ENCODE measurements at regions not wholly inside any gene's neighbourhood (a gene's known extent, or its start where the extent isn't known, plus 50 kb on each side); places are given as distances from the start of the nearest gene placed in this dataset.
"Not testable (repeated sequence)": the region's sequence is repeated elsewhere in the genome, so short reads cannot be mapped to it uniquely, and the experiment has no call there.

DNA sequence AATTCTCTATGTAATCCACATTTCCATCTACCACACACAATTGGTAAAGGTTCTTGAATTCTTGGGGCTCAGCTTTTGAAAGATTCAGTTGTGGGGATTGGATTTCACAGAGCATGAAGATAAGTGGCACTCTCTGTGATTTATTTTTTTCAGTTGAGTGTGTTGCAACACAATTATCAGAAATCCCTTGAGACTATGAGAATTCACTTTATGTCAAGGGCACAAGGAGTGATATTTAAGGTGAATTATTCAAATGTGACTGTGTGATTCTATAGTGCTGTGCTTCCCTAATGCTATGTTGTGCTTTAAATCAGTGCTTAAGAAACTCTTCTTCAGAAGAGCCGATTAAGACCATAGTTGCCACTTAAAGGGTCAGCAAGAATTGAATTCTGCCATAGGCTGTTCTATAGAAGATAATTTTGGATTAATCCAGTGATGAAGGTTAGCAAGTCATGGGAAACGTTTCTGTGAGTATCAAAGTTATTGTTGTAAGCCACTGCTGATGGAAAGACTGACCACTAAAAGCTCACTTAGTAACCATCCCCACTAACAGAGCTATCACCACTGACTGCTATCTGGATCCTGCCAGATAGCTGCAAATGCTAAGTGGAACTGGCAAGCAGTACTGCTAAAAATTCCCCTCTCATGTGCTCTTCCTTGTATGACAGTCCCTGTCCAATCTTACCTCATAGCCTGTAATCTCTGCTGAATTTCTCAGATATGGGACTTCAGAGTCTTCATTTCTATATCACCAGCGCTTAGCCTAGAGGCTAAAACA, 134.0 kb upstream of the SEMA3D start:
- no peak for DNase-seq (ENCODE audit: low spot score)

DNA sequence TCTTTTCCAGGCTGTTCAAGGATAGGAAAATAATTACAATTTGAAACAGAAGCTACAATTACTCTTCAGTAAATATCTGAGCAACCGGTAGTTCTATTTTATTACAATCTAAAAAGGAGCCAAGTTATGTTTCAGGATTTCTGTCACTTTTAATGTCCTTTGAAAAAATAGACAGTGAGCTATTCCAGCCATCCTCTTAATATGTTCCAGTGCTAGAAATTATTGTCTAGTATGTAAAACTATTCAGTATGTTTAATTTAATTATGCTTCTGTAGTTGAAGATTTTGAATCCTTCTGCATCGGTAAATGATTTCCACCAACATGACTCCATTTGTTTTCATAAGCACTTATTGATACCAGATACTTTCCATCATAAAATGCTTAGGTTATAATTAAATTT, 129.6 kb upstream of the SEMA3D start:
- DNase-seq (ENCODE audit: low spot score) = no peak

DNA sequence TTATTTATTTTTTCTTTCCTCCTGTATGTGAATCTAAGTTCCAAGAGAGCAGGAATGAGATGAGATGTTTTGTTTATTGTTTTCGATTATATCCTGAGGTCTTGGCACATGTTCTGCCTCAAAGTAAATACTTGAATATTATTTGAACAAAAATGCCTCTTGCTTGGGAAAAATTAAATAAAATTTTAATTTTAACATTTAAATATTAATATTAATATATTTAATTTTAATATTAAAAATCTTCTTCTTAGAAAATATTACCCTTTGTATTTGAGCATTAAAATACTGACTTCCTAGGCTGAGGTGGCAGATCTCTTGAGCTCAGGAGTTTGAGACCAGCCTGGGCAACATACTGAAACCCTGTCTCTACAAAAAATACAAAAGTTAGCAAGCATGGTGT, 123.4 kb upstream of the SEMA3D start:
- DNase-seq (ENCODE audit: low spot score) = no peak

DNA sequence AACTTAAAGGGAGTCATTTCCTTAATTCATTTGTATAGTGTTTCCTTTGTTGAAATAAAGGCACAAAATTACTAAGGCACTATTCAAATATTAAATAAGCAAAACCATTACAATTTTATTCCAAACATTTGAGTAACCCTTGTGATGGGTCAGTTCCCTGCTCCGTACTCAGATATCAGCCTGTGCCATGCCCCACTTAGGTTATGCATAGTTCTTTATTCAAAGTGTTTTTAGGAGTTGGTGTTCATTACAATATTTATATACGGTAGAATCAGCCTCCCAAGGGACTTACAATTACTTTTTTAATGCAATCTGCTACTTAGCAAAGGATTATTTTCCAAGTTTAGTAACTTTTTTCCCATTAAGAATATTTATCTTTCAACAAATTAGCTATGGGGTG, 119.3 kb upstream of the SEMA3D start:
- DNase-seq (ENCODE audit: low spot score) = no peak

DNA sequence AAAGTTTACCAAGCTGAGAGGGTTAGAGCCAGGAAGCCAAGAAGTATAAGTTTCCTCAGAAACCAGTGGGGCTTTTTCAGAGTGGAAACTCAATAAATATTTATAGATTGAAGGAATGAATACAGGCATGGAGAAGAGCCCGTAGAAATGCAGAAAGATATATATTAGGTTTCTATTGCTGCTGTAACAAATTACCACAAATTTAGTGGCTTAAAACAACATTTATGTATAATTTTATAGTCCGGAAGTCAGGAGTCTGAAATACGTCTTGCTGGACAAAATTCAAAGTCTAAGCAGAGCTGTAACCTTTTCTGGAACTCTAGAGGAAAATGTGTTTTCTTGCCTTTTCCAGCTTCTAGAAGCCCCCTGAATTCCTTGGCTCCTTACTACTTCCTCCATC, 107.3 kb upstream of the SEMA3D start:
- DNase-seq (ENCODE audit: low spot score) = no peak

DNA sequence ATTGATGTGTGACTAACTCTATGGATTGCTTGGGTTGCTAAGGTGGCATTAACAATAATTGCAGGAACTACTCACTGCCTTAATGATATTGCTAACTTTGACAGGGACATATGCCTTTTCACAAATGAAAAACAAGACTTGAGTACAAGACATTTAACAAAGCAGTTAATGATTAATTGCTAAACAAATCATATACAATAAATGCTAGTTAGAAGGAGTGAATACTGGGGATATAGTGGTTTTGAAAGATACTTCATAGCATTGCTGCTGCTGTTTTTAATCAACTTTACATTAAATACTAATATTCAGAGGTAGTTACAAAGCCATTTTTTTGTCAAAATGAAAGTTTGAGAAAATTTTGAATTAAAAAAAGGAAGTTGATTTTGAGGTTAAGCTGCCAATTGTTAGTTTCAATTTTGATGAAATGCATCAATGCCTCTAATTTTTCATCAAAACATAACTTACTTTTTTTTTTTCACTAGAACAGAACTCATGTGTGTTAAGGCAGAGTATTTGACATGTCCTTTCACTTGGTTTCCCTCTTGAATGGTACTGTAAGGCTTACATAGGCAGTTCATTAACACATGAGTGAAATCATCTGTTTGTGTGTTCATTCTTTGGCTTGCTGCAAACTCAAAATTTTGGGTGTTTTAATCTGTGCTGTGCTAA, 106.2 kb upstream of the SEMA3D start:
- DNase-seq (ENCODE audit: low spot score) = no peak

DNA sequence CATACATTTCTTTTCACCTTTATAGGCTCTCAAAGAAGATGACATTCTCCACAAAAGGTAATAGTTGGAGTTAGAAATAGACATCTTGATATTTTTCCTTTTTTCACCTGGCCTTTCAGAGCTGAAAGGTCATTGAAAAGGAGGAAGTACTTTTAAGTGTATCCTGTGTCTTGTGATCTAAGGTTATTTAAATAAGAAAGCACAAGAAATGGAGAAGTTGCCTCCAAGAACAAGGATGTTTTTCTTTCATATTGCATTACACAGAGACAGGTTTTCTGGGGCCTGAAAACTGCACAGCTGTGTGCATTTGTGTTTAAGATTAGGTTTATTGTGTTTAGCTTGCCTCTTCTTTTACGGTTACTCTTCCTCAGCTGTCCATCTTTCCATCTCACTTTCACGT, 103.4 kb upstream of the SEMA3D start:
- no peak for DNase-seq (ENCODE audit: low spot score)

DNA sequence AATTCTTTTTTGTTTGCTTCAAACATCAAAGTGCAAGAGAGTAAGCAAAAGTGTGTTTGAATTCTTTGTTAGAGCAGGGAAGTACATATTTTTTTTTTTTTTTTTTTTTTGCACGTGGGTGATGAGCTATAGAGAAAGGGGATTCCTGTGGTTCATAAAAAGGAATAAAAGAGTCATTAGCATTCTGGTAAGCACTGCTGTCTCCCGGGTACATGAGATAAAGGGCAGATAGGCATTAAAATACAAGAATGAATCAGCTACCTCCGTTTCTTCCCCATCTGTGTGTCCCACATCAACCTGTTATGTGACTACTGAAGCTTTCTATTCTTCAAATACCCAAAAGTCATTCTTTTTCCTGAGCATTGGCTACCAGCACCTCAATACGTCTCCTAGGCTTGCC, 102.4 kb upstream of the SEMA3D start:
- no peak for DNase-seq (ENCODE audit: low spot score)

DNA sequence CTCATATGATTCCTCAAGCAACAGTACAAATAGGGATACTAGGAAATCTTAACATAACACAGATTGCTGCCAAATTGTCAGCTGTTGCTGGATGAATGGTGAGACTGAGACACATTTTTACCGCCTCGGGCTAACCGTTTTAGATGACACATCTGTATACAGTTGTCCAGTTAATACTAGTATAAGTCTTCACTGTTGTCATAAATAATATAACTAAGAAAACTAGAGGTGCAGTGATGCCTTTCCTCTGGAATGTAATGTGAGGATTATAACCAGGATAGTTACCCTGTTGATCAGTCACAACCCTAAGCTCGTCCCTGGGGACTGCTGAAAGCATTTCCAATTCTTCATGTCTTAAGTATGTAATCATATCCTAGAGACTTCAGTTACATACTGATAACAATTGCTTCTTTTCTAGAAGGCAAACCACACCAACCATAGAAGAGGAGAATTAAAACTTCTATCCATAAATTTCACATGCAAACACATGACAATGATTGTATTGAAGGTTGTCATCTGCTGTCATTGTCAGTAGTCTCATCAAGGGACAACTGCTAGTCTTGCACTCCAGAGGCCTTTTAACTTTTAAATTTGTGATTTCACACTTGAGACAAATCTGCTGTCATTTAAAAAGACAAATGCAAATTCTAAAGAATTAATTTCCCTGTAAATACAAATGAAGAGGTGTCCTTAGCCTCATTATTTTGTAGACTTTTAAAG, 100.4 kb upstream of the SEMA3D start:
- no peak for DNase-seq (ENCODE audit: low spot score)

DNA sequence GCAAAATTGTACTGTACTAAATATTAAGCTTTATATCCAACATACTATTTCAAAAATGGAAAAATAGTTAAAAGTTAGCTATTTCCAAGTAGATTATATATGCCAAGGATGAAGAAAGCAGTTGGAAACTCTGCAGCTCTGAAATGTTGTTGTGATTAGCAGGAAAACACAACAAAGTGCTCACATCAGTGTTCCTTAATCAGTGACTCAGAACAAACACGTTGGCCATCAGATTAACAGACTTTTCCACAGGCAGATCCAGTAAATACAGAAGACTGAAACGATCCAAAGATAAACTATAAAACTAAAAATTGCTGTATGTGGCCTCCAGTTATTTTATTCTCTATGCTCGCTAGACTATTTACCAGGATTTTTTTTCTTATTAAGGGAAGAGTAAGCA, 99.6 kb upstream of the SEMA3D start:
- no peak for DNase-seq (ENCODE audit: low spot score)

DNA sequence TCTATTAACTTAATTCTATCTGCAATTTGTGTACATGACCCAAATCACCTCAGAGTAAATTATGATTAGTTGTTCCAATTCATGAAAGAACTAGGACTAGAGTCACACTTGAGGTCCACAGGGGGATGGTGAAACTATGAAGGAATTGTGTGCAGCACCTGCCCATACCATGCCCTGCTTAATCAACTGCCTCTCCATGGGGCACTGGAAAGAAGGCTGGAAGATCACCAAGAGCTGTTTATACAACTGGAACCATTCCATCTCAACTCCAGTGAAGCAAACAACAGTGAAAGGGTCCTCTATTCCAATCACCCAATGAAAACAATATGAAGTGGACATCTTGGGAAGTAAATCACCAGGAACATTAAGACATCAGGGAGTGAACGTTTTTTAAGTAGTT, 98.7 kb upstream of the SEMA3D start:
- DNase-seq (ENCODE audit: low spot score) = no peak

DNA sequence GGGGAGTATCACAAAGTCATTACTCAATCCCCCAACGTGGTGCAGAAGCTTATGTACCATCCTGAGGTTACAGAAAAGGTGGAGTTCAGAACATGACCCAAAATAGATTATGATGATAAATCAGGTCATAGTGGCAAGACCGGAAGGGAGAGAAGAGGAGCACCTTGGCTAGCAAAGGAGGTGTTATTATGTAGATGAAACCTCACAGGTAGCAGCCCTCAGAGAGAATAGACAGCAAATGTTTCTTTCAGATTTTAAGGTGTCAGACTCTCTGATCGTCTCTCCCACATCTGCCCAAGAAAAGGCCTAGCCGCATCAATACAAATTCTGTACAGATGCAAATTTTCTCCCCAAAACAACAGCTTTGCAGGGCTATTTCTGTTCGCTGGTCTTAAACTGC, 88.3 kb upstream of the SEMA3D start:
- no peak for DNase-seq (ENCODE audit: low spot score)

DNA sequence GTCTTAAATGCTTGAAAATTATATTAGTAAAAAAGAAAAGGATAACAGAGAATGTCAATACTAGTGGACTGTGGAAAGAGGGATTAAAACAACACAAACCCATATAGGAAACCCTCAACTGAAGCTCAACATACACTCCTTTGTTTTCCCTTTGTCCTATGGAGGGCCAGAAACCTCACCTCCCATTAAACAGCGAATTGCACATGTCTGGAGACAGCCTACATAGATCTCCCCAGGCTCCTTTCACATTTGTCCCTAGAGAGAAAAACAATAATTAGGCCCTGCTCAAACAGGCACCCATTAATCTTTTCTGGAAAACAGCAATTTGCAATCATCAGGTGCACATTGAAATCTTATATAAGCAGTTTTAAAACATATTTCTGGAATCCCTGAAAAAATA, 87.6 kb upstream of the SEMA3D start:
- no peak for DNase-seq (ENCODE audit: low spot score)

DNA sequence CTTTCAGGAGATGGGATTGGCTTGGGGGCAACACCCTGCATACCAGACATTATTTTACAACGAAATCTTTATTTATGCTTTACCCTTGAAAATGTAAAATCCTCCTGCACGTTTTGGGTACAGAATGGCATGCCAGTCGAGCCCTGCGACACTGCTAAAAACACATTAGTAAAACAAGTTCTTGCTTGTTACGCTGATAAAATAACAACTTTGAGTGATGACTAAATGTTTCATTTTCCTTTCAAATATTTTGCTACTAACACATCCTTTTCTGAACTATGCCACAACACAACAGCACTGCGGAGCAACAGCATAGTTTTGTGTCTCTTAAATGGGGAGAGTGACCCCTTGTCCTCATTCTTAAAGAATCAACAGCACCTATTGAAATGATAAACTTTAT, 76.0 kb upstream of the SEMA3D start:
- DNase-seq (ENCODE audit: low spot score) = no peak

DNA sequence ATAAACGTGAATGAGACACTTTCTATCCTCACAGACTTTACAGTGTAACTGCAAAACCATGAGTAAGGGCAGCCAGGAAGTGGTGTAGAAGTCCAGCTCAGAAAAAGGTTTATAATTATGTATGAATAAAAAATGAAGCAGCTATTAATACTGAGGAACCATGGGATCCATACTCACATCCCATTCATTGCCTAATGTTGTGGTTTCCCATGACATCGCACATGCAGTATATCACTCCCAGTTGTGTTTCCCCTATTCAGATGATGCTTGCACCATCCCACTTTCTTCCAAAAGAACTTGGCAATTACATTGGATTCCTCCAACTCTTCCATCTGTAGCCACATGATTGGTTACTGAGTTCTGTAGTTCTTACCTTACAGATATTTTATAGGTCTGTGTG, 74.5 kb upstream of the SEMA3D start:
- DNase-seq (ENCODE audit: low spot score) = no peak

DNA sequence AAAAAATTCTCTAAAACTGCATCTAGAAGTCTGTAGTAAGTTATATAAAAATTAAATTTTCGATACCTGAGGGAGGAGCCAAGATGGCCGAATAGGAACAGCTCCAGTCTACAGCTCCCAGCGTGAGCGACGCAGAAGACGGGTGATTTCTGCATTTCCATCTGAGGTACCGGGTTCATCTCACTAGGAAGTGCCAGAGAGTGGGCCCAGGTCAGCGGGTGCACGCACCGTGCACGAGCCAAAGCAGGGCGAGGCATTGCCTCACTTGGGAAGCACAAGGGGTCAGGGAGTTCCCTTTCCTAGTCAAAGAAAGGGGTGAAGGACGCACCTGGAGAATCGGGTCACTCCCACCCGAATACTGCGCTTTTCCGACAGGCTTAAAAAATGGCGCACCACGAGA, 62.9 kb upstream of the SEMA3D start:
- DNase-seq (ENCODE audit: low spot score) = not testable (repeated sequence)

DNA sequence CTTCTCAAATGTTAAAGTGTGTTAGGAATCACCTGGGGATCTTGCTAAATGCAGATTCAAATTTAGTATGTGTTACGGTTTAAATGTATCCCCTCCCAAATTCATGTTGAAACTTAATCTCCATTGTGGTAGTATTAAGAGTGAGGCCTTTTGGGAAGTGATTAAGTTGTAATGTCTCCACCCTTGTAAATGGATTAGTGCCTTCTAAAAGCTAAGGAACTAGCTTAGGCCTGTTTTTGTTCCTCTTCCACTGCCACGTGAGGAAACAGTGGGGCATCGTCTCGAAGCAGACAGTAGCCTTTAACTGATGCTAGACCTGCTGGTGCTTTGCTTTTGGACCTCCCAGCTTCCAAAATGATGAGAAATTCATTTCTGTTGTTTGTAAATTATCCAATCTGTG, 52.3 kb upstream of the SEMA3D start:
- DNase-seq (ENCODE audit: low spot score) = no peak

DNA sequence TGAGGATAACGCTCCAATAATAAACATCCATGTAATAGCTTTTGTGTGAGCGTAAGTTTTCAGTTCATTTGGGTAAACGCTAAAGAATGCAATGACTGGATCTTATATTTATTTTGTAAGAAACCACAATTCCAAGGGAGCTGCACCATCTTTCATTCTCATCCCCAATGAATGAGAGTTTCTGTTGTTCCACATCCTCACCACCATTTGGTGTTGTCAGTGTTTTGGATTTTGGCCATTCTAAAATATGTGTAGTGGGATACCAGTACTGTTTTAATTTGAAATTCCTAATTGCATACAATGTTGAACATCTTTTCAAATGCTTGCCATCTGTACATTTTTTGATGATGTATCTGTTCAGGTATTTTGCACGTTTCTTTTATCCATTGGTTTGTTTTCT, 50.9 kb upstream of the SEMA3D start:
- DNase-seq (ENCODE audit: low spot score) = no peak

Measured in putamen (tissue), 1 donor.